Omental fat pad (tissue), 3 donors: ENCODE measurements at regions not wholly inside any gene's neighbourhood (a gene's known extent, or its start where the extent isn't known, plus 50 kb on each side); places are given as distances from the start of the nearest gene placed in this dataset.

ENCODE experiments used
- ATAC-seq: fragments of 150-250 bp; one replicate; pipeline ENCODE4 v1.9.1; 2016; ENCODE audit warnings: mild to moderate bottlenecking, moderate library complexity; ENCODE audit not compliant: low FRiP score
- DNase-seq: peaks from one replicate; pipeline ENCODE4 v3.0.0-alpha.2; 2019; ENCODE audit warnings: low spot score
- CTCF ChIP-seq, 3 donors: fragments of 450-650 bp; IDR thresholded peaks; one replicate each; pipeline ENCODE4 v1.5.1; 2016 to 2017; ENCODE audit warnings: antibody characterized with exemption in 3 of 3, mild to moderate bottlenecking in 3 of 3, moderate library complexity in 2 of 3

GRCh38 chr10:128887856-128888255, 579.2 kb upstream of the MGMT start:
- TF ChIP-seq CTCF (IDR thresholded peaks at IDR 0.05): no peak
- ATAC-seq (no peak), DNase-seq (no peak)

GRCh38 chr10:128892005-128892404, 575.0 kb upstream of the MGMT start:
- no peak for TF ChIP-seq CTCF (IDR thresholded peaks at IDR 0.05)
- DNase-seq (no peak), ATAC-seq (no peak)

GRCh38 chr10:128894641-128895040, 572.4 kb upstream of the MGMT start:
- no peak for ATAC-seq
- no peak for TF ChIP-seq CTCF (IDR thresholded peaks at IDR 0.05)
- DNase-seq: no peak

GRCh38 chr10:128895473-128895872, 571.6 kb upstream of the MGMT start:
- ATAC-seq: no peak
- no peak for TF ChIP-seq CTCF (IDR thresholded peaks at IDR 0.05)
- no peak for DNase-seq

GRCh38 chr10:128896116-128896795, 570.8 kb upstream of the MGMT start:
- no peak for TF ChIP-seq CTCF (IDR thresholded peaks at IDR 0.05)
- DNase-seq: no peak
- ATAC-seq: no peak

- ATAC-seq (peak; percentile 67), DNase-seq (no peak)
- TF ChIP-seq CTCF (IDR thresholded peaks at IDR 0.05): no peak
These were observed 570.1 kb upstream of the MGMT start for GRCh38 chr10:128896963-128897362.

GRCh38 chr10:128897401-128898129, 569.5 kb upstream of the MGMT start:
- no peak for DNase-seq
- no peak for ATAC-seq
- no peak for TF ChIP-seq CTCF (IDR thresholded peaks at IDR 0.05)
